Neuron (in vitro differentiated cells): ENCODE measurements at regions not wholly inside any gene's neighbourhood (a gene's known extent, or its start where the extent isn't known, plus 50 kb on each side); places are given as distances from the start of the nearest gene placed in this dataset.
"Not testable (repeated sequence)": the region's sequence is repeated elsewhere in the genome, so short reads cannot be mapped to it uniquely, and the experiment has no call there.

Experiments used
- H2AFZ ChIP-seq: one replicate; pipeline ENCODE4 v1.6.1; 2013; ENCODE audit warnings: low read depth, mild to moderate bottlenecking, inconsistent platforms, low read length, moderate library complexity
- H3K27me3 ChIP-seq: one replicate; pipeline ENCODE4 v1.6.1; 2013; ENCODE audit warnings: low read length; ENCODE audit not compliant: insufficient read depth
- H3K36me3 ChIP-seq: one replicate; pipeline ENCODE4 v1.6.1; 2013; ENCODE audit warnings: low read length; ENCODE audit not compliant: insufficient read depth
- H3K4me1 ChIP-seq: one replicate; pipeline ENCODE4 v1.6.1; 2013; ENCODE audit warnings: low read length; ENCODE audit not compliant: insufficient read depth
- H3K4me3 ChIP-seq: 2 replicates; pipeline ENCODE4 v1.5.1; 2013; ENCODE audit warnings: mild to moderate bottlenecking, low read length, moderate library complexity
- H3K9me3 ChIP-seq: one replicate; pipeline ENCODE4 v1.6.1; 2013; ENCODE audit warnings: low read length

DNA sequence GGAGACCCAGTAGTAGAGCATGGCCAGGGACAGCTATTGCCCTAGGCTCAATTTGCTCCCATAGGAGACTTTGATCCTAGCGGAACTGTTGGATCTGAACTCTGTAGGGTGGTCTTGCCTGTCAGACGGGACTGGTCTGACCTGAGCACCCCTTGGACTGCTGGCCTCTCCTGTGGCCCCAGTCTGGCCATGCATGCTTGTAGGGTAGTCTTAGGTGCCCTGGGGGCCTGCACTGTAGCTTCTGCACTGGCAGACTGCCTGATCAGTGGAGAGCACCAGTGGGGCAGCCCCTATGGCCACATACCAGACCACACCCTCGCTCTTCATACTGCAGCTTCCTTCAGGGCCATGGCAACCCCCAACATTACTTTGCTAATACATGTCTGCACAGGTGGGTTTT is 396.1 kb upstream of the GRAMD2B start:
- peaks cover 3% of the 10 kb centered on the region for H3K9me3 ChIP-seq
- H3K4me3 ChIP-seq = no peak overlapping the region
- no peaks in the 10 kb centered on the region for H3K36me3 ChIP-seq
- H3K27me3 ChIP-seq = no peaks in the 10 kb centered on the region
- no peaks in the 10 kb centered on the region for H3K4me1 ChIP-seq
- H2AFZ ChIP-seq = no peak overlapping the region

DNA sequence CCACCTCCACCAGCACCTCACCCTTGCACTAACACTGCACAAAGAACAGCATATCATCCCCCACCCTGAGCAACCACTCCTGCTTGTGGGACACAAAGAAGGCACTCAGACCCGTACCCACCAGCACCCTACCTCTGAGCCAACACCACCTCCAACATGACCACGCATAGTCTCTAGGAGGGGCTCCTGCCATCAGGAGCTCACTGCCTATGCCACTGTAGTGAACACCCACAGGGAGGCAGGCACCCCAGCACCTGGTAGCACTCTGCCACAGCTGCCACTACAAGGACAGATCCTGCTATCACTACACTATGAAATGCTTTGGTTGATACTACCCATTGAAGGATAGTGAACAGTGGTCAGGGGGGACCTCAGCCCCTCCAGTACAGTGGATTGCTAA is 395.6 kb upstream of the GRAMD2B start:
- Histone ChIP-seq H3K9me3 (peaks cover 3% of the 10 kb centered on the region), H3K27me3 (no peaks in the 10 kb centered on the region), H3K4me3 (no peak overlapping the region), H3K4me1 (no peaks in the 10 kb centered on the region), H2AFZ (no peak overlapping the region), H3K36me3 (no peaks in the 10 kb centered on the region)

GRCh38 chr5:126028336-126028735 is 394.9 kb upstream of the GRAMD2B start:
- H3K36me3 ChIP-seq = no peaks in the 10 kb centered on the region
- H3K9me3 ChIP-seq = peaks cover 3% of the 10 kb centered on the region
- no peak overlapping the region for H3K4me3 ChIP-seq
- no peaks in the 10 kb centered on the region for H3K27me3 ChIP-seq
- no peak overlapping the region for H2AFZ ChIP-seq
- no peaks in the 10 kb centered on the region for H3K4me1 ChIP-seq

GRCh38 chr5:126029282-126029681 is 393.9 kb upstream of the GRAMD2B start:
- H3K4me3 ChIP-seq, H3K9me3 ChIP-seq, H3K36me3 ChIP-seq, H3K4me1 ChIP-seq, H3K27me3 ChIP-seq, H2AFZ ChIP-seq: not testable (repeated sequence)

DNA sequence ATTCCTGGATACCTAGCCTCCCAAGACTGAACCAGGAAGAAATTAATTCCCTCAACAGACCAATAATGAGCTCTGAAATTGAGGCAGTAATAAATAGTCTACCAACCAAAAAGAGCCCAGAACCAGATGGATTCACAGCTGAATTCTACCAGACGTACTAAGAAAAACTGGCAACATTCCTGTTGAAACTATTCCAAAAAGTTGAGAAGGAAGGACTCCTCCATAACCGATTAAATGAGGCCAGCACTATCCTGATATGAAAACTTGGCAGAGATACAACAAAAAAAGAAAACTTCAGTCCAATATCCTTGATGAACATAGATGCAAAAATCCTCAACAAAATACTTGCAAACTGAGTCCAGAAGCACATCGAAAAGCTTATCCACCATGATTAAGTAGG is 392.5 kb upstream of the GRAMD2B start:
- Histone ChIP-seq H3K4me1 (peaks cover 6% of the 10 kb centered on the region), H3K36me3 (no peaks in the 10 kb centered on the region), H3K4me3 (no peak overlapping the region), H3K27me3 (no peaks in the 10 kb centered on the region), H3K9me3 (peaks cover 3% of the 10 kb centered on the region), H2AFZ (no peak overlapping the region)

GRCh38 chr5:126031989-126032716 is 391.1 kb upstream of the GRAMD2B start:
- Histone ChIP-seq H3K4me1 (peaks cover 6% of the 10 kb centered on the region), H2AFZ (no peak overlapping the region), H3K36me3 (no peaks in the 10 kb centered on the region), H3K9me3 (peaks cover 3% of the 10 kb centered on the region), H3K27me3 (no peaks in the 10 kb centered on the region), H3K4me3 (no peak overlapping the region)

DNA sequence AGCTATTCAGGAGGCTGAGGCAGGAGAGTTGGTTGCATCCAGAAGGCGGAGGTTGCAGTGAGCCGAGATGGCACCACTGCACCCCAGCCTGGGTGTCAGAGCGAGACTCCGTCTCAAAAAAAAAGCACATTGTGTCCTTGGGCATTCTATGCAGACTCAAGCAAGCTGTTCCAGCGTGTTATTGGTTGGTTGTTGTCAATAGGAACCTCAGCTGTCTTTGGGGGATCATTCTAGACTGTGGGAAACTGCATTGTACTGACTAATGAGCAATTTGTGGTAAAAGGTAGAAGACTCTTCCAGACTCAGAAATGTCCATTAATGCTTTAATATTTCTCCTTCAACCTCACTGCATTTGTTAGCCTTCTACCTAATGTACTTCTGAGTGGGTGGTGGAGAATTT is 379.5 kb upstream of the GRAMD2B start:
- H3K27me3 ChIP-seq = no peaks in the 10 kb centered on the region
- H2AFZ ChIP-seq = no peak overlapping the region
- peaks cover 17% of the 10 kb centered on the region for H3K4me1 ChIP-seq
- no peaks in the 10 kb centered on the region for H3K9me3 ChIP-seq
- no peaks in the 10 kb centered on the region for H3K36me3 ChIP-seq
- no peak overlapping the region for H3K4me3 ChIP-seq

DNA sequence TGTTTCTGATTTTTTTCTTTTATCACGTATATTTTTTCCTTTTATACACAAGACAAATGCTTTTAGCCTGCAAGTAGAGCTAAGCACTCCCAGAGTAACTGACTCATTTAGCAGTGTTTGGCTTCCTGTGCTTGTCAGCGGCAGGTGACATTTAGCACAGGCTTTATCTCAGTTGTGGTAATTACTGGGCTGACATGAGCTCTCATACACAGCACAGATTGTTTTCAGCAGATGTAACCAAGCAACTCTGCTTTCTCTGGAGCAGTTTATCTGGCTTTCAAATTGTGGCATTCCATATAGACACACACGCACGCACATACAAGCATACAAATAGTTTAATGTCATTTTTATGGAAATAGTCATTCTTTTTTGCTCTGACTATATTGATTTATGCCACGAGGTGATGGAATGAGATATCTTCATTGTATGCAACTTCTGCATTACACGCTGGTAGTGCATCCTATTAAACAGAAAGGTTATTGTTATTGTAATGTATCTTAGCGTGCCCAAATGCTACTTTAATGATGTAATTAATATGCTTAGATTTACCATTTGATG is 379.0 kb upstream of the GRAMD2B start:
- Histone ChIP-seq H3K36me3 (no peaks in the 10 kb centered on the region), H2AFZ (no peak overlapping the region), H3K9me3 (no peaks in the 10 kb centered on the region), H3K4me3 (no peak overlapping the region), H3K4me1 (peaks cover 17% of the 10 kb centered on the region), H3K27me3 (no peaks in the 10 kb centered on the region)

GRCh38 chr5:126044931-126045565 is 378.2 kb upstream of the GRAMD2B start:
- no peak overlapping the region for H2AFZ ChIP-seq
- no peak overlapping the region for H3K4me3 ChIP-seq
- H3K9me3 ChIP-seq = no peaks in the 10 kb centered on the region
- H3K4me1 ChIP-seq = peaks cover 17% of the 10 kb centered on the region
- no peaks in the 10 kb centered on the region for H3K36me3 ChIP-seq
- no peaks in the 10 kb centered on the region for H3K27me3 ChIP-seq

DNA sequence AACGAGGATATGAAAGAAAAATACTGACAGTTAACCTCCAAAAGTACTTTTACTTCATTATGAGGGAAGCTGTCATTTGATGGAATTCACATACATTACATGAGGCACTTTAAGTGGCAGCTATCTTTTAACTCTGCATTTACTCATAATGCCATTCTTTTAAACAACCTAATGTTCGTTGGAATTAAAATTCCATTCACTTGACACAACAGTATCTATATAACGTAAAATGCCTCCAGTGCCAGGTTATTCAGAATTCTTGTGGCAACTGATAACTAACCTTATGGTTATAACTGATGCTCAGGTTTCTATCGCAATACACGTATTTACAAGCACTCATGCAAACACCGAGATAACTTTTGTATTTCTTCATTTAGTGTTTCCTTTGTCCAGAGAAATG is 376.9 kb upstream of the GRAMD2B start:
- H3K4me3 ChIP-seq = no peak overlapping the region
- H3K4me1 ChIP-seq = peaks cover 17% of the 10 kb centered on the region
- no peaks in the 10 kb centered on the region for H3K36me3 ChIP-seq
- H2AFZ ChIP-seq = no peak overlapping the region
- no peaks in the 10 kb centered on the region for H3K27me3 ChIP-seq
- no peaks in the 10 kb centered on the region for H3K9me3 ChIP-seq

DNA sequence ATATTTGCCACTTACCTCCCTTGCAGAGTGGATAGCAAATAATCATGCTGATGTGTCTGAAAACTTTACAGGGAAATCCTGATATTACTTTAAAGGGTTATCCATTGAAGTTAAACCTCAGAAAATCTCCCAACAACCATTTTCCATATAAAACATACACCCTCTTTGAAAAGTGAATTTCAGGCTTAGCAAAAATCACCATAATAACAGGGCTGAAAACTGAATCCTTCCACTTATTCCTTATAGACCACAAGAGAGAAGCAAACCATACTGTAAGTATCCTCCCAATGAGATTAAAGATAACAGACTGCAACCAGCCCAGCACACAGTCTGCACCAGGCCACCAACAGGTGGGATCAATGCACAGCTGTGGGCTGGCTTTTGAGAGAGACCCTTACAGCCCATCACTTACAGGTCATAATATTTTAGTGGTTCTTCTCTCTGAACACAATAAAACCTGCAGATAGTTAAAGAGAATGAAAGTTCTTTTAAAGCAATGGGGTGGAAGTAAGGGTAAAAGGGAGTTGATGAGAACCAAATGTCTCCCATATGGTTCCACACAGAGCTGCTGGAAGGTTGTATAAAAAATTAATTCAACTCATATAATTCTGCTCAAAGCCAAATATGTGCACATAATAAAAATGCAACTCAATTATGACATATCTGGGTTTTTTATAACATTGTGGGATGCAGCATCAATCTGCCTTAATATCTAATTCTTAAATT is 376.2 kb upstream of the GRAMD2B start:
- Histone ChIP-seq H3K9me3 (no peaks in the 10 kb centered on the region), H3K4me1 (peaks cover 17% of the 10 kb centered on the region), H3K27me3 (no peaks in the 10 kb centered on the region), H3K4me3 (no peak overlapping the region), H2AFZ (no peak overlapping the region), H3K36me3 (no peaks in the 10 kb centered on the region)

DNA sequence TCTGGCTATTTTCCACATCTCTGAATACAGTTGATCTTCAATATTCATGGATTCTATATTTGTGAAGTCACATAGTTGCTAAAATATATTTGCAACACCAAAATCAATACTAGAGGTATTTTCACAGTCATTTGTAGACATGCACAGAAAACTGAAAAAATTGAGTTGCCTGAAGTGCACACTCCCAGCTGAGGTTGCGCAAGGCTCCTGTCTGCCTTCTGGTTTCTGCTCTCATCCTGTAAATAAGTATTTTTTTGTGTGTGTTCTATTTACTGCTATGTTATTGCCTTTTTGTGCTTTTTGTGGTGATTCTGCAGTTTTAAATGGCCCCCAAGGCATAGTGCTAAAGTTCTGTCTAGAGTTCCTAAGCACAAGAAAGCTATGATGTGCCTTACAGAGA is 371.1 kb upstream of the GRAMD2B start:
- no peak overlapping the region for H3K4me3 ChIP-seq
- no peak overlapping the region for H2AFZ ChIP-seq
- no peaks in the 10 kb centered on the region for H3K36me3 ChIP-seq
- H3K27me3 ChIP-seq = no peaks in the 10 kb centered on the region
- no peaks in the 10 kb centered on the region for H3K9me3 ChIP-seq
- H3K4me1 ChIP-seq = peaks cover 10% of the 10 kb centered on the region

DNA sequence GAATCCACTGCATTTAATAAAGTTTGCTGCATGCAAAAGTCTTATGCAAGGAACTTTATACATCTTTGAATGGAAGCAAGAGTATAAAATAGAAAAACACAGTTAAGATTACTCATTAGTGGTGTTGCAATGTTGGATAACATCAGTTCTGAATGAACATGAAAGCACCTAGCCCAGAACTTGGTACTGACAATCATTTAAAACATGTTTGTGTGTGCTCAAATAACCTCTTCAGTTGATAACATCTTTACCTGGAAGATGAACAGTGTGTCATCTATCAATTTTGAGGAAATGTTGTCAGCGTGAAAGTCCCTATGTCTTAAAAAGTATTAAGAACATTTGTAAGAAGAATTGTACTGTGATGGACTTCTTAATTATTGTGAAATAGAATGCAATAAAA is 370.4 kb upstream of the GRAMD2B start:
- Histone ChIP-seq H3K4me3 (no peak overlapping the region), H3K4me1 (peaks cover 10% of the 10 kb centered on the region), H3K27me3 (no peaks in the 10 kb centered on the region), H3K9me3 (no peaks in the 10 kb centered on the region), H3K36me3 (no peaks in the 10 kb centered on the region), H2AFZ (no peak overlapping the region)
